Muscle layer of duodenum (tissue), 2 donors: ENCODE measurements at regions not wholly inside any gene's neighbourhood (a gene's known extent, or its start where the extent isn't known, plus 50 kb on each side); places are given as distances from the start of the nearest gene placed in this dataset.

ENCODE experiments used
- H3K27ac ChIP-seq: one replicate; pipeline ENCODE4 v1.7.0; 2013; ENCODE audit warnings: mild to moderate bottlenecking, low read length
- H3K27me3 ChIP-seq: one replicate; pipeline ENCODE4 v1.7.0; 2013; ENCODE audit warnings: low read depth, mild to moderate bottlenecking, control low read depth, low read length
- H3K36me3 ChIP-seq, 2 donors: one replicate each; pipeline ENCODE4 v1.7.0; 2013; ENCODE audit warnings: low read length in 2 of 2, control low read depth in 1 of 2, mild to moderate bottlenecking in 1 of 2; ENCODE audit not compliant: insufficient read depth in 2 of 2, control insufficient read depth in 1 of 2
- H3K4me1 ChIP-seq, 2 donors: one replicate each; pipeline ENCODE4 v1.7.0; 2013; ENCODE audit warnings: low read length in 2 of 2, mild to moderate bottlenecking in 2 of 2, control low read depth in 1 of 2, moderate library complexity in 1 of 2; ENCODE audit not compliant: insufficient read depth in 2 of 2, control insufficient read depth in 1 of 2
- H3K4me3 ChIP-seq, 2 donors: one replicate each; pipeline ENCODE4 v1.7.0; 2013; ENCODE audit warnings: low read length in 2 of 2, low read depth in 1 of 2, mild to moderate bottlenecking in 1 of 2
- H3K9me3 ChIP-seq, 2 donors: one replicate each; pipeline ENCODE4 v1.7.0; 2013; ENCODE audit warnings: low read length in 2 of 2, control low read depth in 1 of 2, mild to moderate bottlenecking in 1 of 2; ENCODE audit not compliant: control insufficient read depth in 1 of 2
- donor health status: healthy.

- no peaks in the 10 kb centered on the region for H3K4me1 ChIP-seq
- H3K36me3 ChIP-seq = no peaks in the 10 kb centered on the region
- H3K27ac ChIP-seq = no peak overlapping the region
- no peaks in the 10 kb centered on the region for H3K27me3 ChIP-seq
- H3K4me3 ChIP-seq = no peak overlapping the region
- peaks cover 0 to 2% of the 10 kb centered on the region in 2 donors for H3K9me3 ChIP-seq
Observed at GRCh38 chr6:23340271-23340670, 770.9 kb downstream of the HDGFL1 start.

- Histone ChIP-seq H3K27me3 (no peaks in the 10 kb centered on the region), H3K9me3 (peaks cover 0 to 2% of the 10 kb centered on the region in 2 donors), H3K36me3 (no peaks in the 10 kb centered on the region)
Observed at GRCh38 chr6:23343610-23344306, 774.4 kb downstream of the HDGFL1 start.

GRCh38 chr6:23348185-23348584 is 777.8 kb upstream of the NRSN1 start:
- H3K4me1 ChIP-seq = no peaks in the 10 kb centered on the region
- no peaks in the 10 kb centered on the region for H3K36me3 ChIP-seq
- H3K27me3 ChIP-seq = no peaks in the 10 kb centered on the region
- no peaks in the 10 kb centered on the region for H3K9me3 ChIP-seq
- no peak overlapping the region for H3K27ac ChIP-seq
- no peak overlapping the region for H3K4me3 ChIP-seq

More at GRCh38 chr6:23343610-23344306, 774.4 kb downstream of the HDGFL1 start:
- H3K4me1 ChIP-seq = no peaks in the 10 kb centered on the region
- H3K4me3 ChIP-seq = no peak overlapping the region
- no peak overlapping the region for H3K27ac ChIP-seq

GRCh38 chr6:23349521-23350147 is 776.4 kb upstream of the NRSN1 start:
- no peak overlapping the region for H3K27ac ChIP-seq

GRCh38 chr6:23350752-23351453 is 775.1 kb upstream of the NRSN1 start:
- H3K4me1 ChIP-seq = no peaks in the 10 kb centered on the region
- H3K9me3 ChIP-seq = no peaks in the 10 kb centered on the region
- no peak overlapping the region for H3K27ac ChIP-seq
- H3K4me3 ChIP-seq = no peak overlapping the region
- H3K27me3 ChIP-seq = no peaks in the 10 kb centered on the region
- no peaks in the 10 kb centered on the region for H3K36me3 ChIP-seq

More at GRCh38 chr6:23349521-23350147, 776.4 kb upstream of the NRSN1 start:
- Histone ChIP-seq H3K27me3 (no peaks in the 10 kb centered on the region), H3K36me3 (no peaks in the 10 kb centered on the region), H3K9me3 (no peaks in the 10 kb centered on the region), H3K4me3 (no peak overlapping the region), H3K4me1 (no peaks in the 10 kb centered on the region)

GRCh38 chr6:23354004-23354403 is 772.0 kb upstream of the NRSN1 start:
- no peaks in the 10 kb centered on the region for H3K4me1 ChIP-seq
- no peaks in the 10 kb centered on the region for H3K9me3 ChIP-seq

GRCh38 chr6:23357185-23357766 is 768.7 kb upstream of the NRSN1 start:
- Histone ChIP-seq H3K27me3 (no peaks in the 10 kb centered on the region), H3K4me3 (no peak overlapping the region), H3K4me1 (no peaks in the 10 kb centered on the region), H3K27ac (no peak overlapping the region), H3K36me3 (no peaks in the 10 kb centered on the region), H3K9me3 (no peaks in the 10 kb centered on the region)

More at GRCh38 chr6:23354004-23354403, 772.0 kb upstream of the NRSN1 start:
- Histone ChIP-seq H3K36me3 (no peaks in the 10 kb centered on the region), H3K27ac (no peak overlapping the region), H3K4me3 (no peak overlapping the region), H3K27me3 (no peaks in the 10 kb centered on the region)

- no peaks in the 10 kb centered on the region for H3K27me3 ChIP-seq
- H3K27ac ChIP-seq = no peak overlapping the region
- no peak overlapping the region for H3K4me3 ChIP-seq
- H3K36me3 ChIP-seq = no peaks in the 10 kb centered on the region
- H3K4me1 ChIP-seq = no peaks in the 10 kb centered on the region
- peaks cover 0 to 3% of the 10 kb centered on the region in 2 donors for H3K9me3 ChIP-seq
Observed at GRCh38 chr6:23365732-23366131, 760.3 kb upstream of the NRSN1 start.

GRCh38 chr6:23367311-23367710 is 758.7 kb upstream of the NRSN1 start:
- H3K9me3 ChIP-seq = peaks cover 0 to 3% of the 10 kb centered on the region in 2 donors
- no peaks in the 10 kb centered on the region for H3K4me1 ChIP-seq
- no peak overlapping the region for H3K4me3 ChIP-seq
- no peaks in the 10 kb centered on the region for H3K27me3 ChIP-seq
- no peak overlapping the region for H3K27ac ChIP-seq
- no peaks in the 10 kb centered on the region for H3K36me3 ChIP-seq

GRCh38 chr6:23368557-23368956 is 757.5 kb upstream of the NRSN1 start:
- Histone ChIP-seq H3K27me3 (no peaks in the 10 kb centered on the region), H3K4me3 (no peak overlapping the region), H3K27ac (no peak overlapping the region), H3K4me1 (no peaks in the 10 kb centered on the region), H3K36me3 (no peaks in the 10 kb centered on the region), H3K9me3 (peaks cover 0 to 3% of the 10 kb centered on the region in 2 donors)

GRCh38 chr6:23370051-23370450 is 756.0 kb upstream of the NRSN1 start:
- no peaks in the 10 kb centered on the region for H3K9me3 ChIP-seq
- H3K27ac ChIP-seq = no peak overlapping the region
- H3K27me3 ChIP-seq = no peaks in the 10 kb centered on the region
- H3K4me3 ChIP-seq = no peak overlapping the region
- H3K4me1 ChIP-seq = no peaks in the 10 kb centered on the region
- H3K36me3 ChIP-seq = no peaks in the 10 kb centered on the region
